ENCODE measurements at regions not wholly inside any gene's neighbourhood (a gene's known extent, or its start where the extent isn't known, plus 50 kb on each side); places are given as distances from the start of the nearest gene placed in this dataset.
"Not testable (repeated sequence)": the region's sequence is repeated elsewhere in the genome, so short reads cannot be mapped to it uniquely, and the experiment has no call there.

DNA sequence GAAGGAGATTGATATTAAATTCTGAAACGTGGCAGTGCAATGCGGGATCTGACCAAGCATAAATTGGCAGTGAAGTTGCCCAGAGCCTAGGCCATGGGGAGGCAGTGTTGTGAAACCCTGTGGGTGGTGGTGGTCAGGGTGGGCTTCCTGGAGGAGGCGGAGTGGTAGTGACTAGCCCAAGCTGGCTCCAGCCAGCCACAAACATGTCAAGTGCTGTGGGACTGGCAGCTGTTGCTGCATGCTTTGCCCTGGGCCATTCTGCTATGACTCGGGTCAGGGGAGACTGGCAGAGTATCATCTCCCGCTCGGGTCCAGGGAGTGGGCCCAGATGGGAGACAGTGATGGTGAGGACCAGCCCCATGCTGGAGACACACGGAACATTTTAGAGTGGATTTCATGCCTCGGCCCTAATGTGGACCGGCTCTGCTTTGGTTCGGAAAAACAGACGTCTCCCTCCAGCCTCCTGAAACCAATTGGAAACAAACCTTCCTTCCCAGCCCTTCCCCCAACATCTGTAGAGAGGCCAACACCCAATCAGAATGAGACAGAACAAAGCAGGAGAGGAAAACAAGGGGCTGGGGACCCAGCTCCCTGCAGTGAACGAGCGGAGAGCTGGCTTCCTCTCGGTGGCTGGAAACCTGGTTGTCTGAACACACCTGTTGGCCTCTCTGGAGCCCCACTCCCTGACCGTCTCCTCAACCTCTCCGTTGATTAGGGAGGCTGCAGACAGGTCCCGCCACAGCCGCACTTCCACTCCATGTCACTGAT is 58.2 kb downstream of the TMEM270 start:
- TF ChIP-seq, protein P1, sequence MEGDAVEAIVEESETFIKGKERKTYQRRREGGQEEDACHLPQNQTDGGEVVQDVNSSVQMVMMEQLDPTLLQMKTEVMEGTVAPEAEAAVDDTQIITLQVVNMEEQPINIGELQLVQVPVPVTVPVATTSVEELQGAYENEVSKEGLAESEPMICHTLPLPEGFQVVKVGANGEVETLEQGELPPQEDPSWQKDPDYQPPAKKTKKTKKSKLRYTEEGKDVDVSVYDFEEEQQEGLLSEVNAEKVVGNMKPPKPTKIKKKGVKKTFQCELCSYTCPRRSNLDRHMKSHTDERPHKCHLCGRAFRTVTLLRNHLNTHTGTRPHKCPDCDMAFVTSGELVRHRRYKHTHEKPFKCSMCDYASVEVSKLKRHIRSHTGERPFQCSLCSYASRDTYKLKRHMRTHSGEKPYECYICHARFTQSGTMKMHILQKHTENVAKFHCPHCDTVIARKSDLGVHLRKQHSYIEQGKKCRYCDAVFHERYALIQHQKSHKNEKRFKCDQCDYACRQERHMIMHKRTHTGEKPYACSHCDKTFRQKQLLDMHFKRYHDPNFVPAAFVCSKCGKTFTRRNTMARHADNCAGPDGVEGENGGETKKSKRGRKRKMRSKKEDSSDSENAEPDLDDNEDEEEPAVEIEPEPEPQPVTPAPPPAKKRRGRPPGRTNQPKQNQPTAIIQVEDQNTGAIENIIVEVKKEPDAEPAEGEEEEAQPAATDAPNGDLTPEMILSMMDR (IDR thresholded peaks at IDR 0.05; ENCODE audit: control insufficient read depth, insufficient read depth, low read depth, low read length, missing control alignments), result no peak
- no peak for DNase-seq (ENCODE audit: low read depth)
- H3K4me3 ChIP-seq (ENCODE audit: control insufficient read depth, low read depth, low read length), result no peak overlapping the region

DNA sequence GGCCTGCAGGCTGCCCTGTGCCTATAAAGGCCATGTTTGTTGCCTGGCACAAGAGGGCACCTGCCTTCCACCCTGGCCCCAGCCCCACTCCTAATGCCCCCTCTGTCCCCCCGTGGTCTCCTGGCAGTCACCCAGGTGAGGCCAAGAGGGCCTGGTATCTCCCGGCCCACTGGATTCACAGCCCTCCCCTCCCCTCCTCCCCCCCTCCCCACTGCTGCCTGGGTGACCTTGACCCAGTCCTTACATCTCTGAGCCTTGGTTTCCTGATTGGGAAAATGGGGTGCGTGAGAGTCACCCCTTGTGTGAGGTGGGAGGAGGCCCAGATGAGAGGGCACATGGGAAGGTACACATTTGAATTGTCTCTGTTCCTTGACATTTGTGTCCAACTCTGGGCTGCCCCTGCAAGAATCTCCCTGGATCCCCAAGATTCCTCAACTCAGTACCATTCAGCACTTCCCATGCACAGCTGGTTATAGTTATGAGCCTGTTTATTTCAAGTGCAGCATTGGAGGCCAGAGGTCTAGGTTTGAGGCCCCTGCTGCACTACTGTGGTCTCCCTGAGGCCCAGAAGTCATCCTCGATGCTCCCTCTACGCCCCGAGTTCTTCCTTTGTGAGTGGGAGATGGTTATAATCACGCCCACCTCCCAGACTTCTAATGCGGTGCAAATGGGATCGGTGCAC is 58.9 kb downstream of the TMEM270 start:
- DNase-seq (ENCODE audit: low read depth), result no peak
- TF ChIP-seq, protein P1 (IDR thresholded peaks at IDR 0.05; ENCODE audit: control insufficient read depth, insufficient read depth, low read depth, low read length, missing control alignments), result no peak
- H3K4me3 ChIP-seq (ENCODE audit: control insufficient read depth, low read depth, low read length), result no peak overlapping the region

- no peak for DNase-seq (ENCODE audit: low read depth)
- H3K4me3 ChIP-seq (ENCODE audit: control insufficient read depth, low read depth, low read length), result no peak overlapping the region
- TF ChIP-seq, protein P1 (IDR thresholded peaks at IDR 0.05; ENCODE audit: control insufficient read depth, insufficient read depth, low read depth, low read length, missing control alignments), result no peak
These were observed 59.6 kb downstream of the TMEM270 start for GRCh38 chr7:73920406-73921134.

- H3K4me3 ChIP-seq (ENCODE audit: control insufficient read depth, low read depth, low read length), result no peak overlapping the region
- TF ChIP-seq, protein P1 (IDR thresholded peaks at IDR 0.05; ENCODE audit: control insufficient read depth, insufficient read depth, low read depth, low read length, missing control alignments), result no peak
- no peak for DNase-seq (ENCODE audit: low read depth)
These were observed 60.9 kb downstream of the TMEM270 start for GRCh38 chr7:73921623-73922528.

DNA sequence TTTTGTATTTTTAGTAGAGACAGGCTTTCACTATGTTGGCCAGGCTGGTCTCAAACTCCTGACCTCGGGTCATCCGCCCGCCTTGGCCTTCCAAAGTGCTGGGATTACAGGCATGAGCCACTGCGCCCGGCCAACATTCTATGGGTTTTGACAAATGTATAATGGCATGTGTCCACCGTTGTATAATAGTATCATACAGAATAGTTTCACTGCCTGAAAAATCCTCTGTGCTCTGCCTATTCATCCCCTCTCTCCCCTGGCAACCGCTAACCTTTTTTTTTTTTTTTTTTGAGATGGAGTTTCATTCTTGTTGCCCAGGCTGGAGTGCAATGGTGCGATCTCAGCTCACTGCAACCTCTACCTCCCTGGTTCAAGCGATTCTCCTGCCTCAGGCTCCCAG is 67.7 kb downstream of the TMEM270 start:
- not testable (repeated sequence) for DNase-seq (ENCODE audit: low read depth); H3K4me3 ChIP-seq (ENCODE audit: control insufficient read depth, low read depth, low read length)

- TF ChIP-seq, protein P1 (IDR thresholded peaks at IDR 0.05; ENCODE audit: control insufficient read depth, insufficient read depth, low read depth, low read length, missing control alignments), result no peak
- no peak overlapping the region for H3K4me3 ChIP-seq (ENCODE audit: control insufficient read depth, low read depth, low read length)
- no peak for DNase-seq (ENCODE audit: low read depth)
These were observed 70.5 kb downstream of the TMEM270 start for GRCh38 chr7:73931502-73931901.

Data from AG09309 (cell line).